ENCODE measurements at regions not wholly inside any gene's neighbourhood (a gene's known extent, or its start where the extent isn't known, plus 50 kb on each side); places are given as distances from the start of the nearest gene placed in this dataset.

- Mint-ChIP-seq H3K27me3 (peaks cover 11% of the 10 kb centered on the region), H3K4me3 (no peak overlapping the region), H3K27ac (no peak overlapping the region), H3K36me3 (no peaks in the 10 kb centered on the region), H3K4me1 (ENCODE audit: unreplicated experiment) (peaks cover 3% of the 10 kb centered on the region), H3K9me3 (no peaks in the 10 kb centered on the region)
- TF ChIP-seq, protein P1, sequence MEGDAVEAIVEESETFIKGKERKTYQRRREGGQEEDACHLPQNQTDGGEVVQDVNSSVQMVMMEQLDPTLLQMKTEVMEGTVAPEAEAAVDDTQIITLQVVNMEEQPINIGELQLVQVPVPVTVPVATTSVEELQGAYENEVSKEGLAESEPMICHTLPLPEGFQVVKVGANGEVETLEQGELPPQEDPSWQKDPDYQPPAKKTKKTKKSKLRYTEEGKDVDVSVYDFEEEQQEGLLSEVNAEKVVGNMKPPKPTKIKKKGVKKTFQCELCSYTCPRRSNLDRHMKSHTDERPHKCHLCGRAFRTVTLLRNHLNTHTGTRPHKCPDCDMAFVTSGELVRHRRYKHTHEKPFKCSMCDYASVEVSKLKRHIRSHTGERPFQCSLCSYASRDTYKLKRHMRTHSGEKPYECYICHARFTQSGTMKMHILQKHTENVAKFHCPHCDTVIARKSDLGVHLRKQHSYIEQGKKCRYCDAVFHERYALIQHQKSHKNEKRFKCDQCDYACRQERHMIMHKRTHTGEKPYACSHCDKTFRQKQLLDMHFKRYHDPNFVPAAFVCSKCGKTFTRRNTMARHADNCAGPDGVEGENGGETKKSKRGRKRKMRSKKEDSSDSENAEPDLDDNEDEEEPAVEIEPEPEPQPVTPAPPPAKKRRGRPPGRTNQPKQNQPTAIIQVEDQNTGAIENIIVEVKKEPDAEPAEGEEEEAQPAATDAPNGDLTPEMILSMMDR (conservative IDR thresholded peaks at IDR 0.05), result no peak
- DNase-seq (ENCODE audit: extremely low spot score, unreplicated experiment), result no peak
Observed at GRCh38 chr4:111696505-111696904, 448.7 kb upstream of the FAM241A start.

DNA sequence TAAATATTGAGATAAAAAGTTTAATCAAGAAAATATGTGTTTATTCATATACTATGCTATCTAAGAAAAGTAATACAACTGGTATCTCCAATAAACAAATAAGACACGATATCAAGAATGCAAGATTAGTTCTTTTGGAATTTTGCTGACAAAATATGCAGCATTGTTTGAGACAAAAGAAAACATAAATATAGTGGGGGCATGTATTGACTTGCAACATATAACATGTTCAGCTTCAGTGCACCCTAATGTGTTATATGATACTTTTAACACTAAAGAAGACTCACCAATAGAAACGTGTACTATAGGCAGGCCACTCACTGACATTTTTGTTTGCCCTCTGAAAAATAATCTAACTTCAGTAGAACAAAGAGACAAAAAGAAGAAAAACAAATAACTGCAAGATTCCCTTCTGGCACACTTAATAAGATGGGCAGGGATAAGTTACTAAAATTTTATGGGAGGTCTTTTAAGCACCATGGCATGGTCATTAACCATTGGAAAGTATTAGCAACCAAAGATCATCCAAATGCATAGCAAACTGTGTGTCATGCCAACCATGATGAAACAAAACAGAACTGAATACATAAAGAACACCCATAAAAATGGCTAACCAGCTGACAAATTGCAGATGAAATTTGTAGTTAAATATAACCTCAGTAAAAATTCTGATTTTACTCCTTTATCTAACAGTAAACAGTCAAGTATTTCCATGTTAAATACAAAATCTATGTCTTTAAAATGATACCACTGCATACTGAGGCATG is 447.9 kb upstream of the FAM241A start:
- no peak overlapping the region for H3K4me3 Mint-ChIP-seq
- H3K9me3 Mint-ChIP-seq, result no peaks in the 10 kb centered on the region
- peaks cover 3% of the 10 kb centered on the region for H3K4me1 Mint-ChIP-seq (ENCODE audit: unreplicated experiment)
- H3K27me3 Mint-ChIP-seq, result peaks cover 7% of the 10 kb centered on the region
- TF ChIP-seq, protein P1 (conservative IDR thresholded peaks at IDR 0.05), result no peak
- H3K27ac Mint-ChIP-seq, result no peak overlapping the region
- DNase-seq (ENCODE audit: extremely low spot score, unreplicated experiment), result no peak
- H3K36me3 Mint-ChIP-seq, result no peaks in the 10 kb centered on the region

DNA sequence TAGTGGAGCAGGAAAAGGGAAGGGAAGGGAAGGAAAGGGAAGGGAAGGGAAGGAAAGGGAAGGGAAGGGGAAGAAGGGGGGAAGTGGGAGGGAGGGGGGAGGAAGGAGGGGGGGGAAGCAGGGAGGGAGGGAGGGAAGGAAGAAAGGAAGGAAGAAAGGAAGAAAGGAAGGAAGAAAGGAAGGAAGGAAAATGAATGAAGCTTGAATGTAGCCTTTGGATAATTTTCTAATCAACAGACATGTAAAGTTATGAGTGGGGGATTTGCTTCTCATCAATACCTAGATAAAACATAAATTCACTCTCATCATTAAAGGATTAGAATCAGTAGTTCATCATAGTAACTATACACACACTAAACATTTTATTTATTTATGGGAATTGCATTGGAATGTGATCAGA is 446.9 kb upstream of the FAM241A start:
- H3K36me3 Mint-ChIP-seq, result no peaks in the 10 kb centered on the region
- H3K27ac Mint-ChIP-seq, result no peak overlapping the region
- TF ChIP-seq, protein P1 (conservative IDR thresholded peaks at IDR 0.05), result no peak
- H3K27me3 Mint-ChIP-seq, result peaks cover 7% of the 10 kb centered on the region
- H3K9me3 Mint-ChIP-seq, result no peaks in the 10 kb centered on the region
- H3K4me1 Mint-ChIP-seq (ENCODE audit: unreplicated experiment), result peaks cover 3% of the 10 kb centered on the region
- H3K4me3 Mint-ChIP-seq, result no peak overlapping the region
- no peak for DNase-seq (ENCODE audit: extremely low spot score, unreplicated experiment)

GRCh38 chr4:111699165-111699564 is 446.1 kb upstream of the FAM241A start:
- H3K4me1 Mint-ChIP-seq (ENCODE audit: unreplicated experiment), result peaks cover 3% of the 10 kb centered on the region
- H3K27me3 Mint-ChIP-seq, result peaks cover 7% of the 10 kb centered on the region
- TF ChIP-seq, protein P1 (conservative IDR thresholded peaks at IDR 0.05), result no peak
- H3K27ac Mint-ChIP-seq, result no peak overlapping the region
- no peak for DNase-seq (ENCODE audit: extremely low spot score, unreplicated experiment)
- H3K9me3 Mint-ChIP-seq, result no peaks in the 10 kb centered on the region
- no peak overlapping the region for H3K4me3 Mint-ChIP-seq
- no peaks in the 10 kb centered on the region for H3K36me3 Mint-ChIP-seq

GRCh38 chr4:111701102-111701501 is 444.2 kb upstream of the FAM241A start:
- no peak overlapping the region for H3K27ac Mint-ChIP-seq
- peaks cover 7% of the 10 kb centered on the region for H3K27me3 Mint-ChIP-seq
- no peaks in the 10 kb centered on the region for H3K9me3 Mint-ChIP-seq
- TF ChIP-seq, protein P1 (conservative IDR thresholded peaks at IDR 0.05), result no peak
- H3K4me3 Mint-ChIP-seq, result no peak overlapping the region
- peaks cover 3% of the 10 kb centered on the region for H3K4me1 Mint-ChIP-seq (ENCODE audit: unreplicated experiment)
- no peak for DNase-seq (ENCODE audit: extremely low spot score, unreplicated experiment)
- no peaks in the 10 kb centered on the region for H3K36me3 Mint-ChIP-seq

Measured in type B pancreatic cell (in vitro differentiated cells).